ENCODE measurements at regions not wholly inside any gene's neighbourhood (a gene's known extent, or its start where the extent isn't known, plus 50 kb on each side); places are given as distances from the start of the nearest gene placed in this dataset.

GRCh38 chr3:44125882-44126281, 115.8 kb upstream of the TOPAZ1 start:
- H3K27me3 ChIP-seq (ENCODE audit: insufficient read depth), result no peaks in the 10 kb centered on the region
- H3K9me2 ChIP-seq (ENCODE audit: insufficient read depth), result peaks cover 7% of the 10 kb centered on the region; the same call in 1 of the 2 replicates
- Mint-ChIP-seq H3K36me3 (ENCODE audit: low read depth) (no peaks in the 10 kb centered on the region), H3K27me3 (ENCODE audit: insufficient read depth, low read depth, poor library complexity) (peaks cover 3% of the 10 kb centered on the region), H3K4me1 (peaks cover 22% of the 10 kb centered on the region), H3K9me3 (no peaks in the 10 kb centered on the region), H3K4me3 (no peak overlapping the region), H3K27ac (no peak overlapping the region)
- H3K79me2 ChIP-seq (replicated peaks; ENCODE audit: insufficient read depth), result no peaks in the 10 kb centered on the region
- H3K4me2 ChIP-seq, result no peak overlapping the region
- TF ChIP-seq ZNF462 (CRISPR knock-in tag; IDR thresholded peaks at IDR 0.05), result no peak
- no peak for TF ChIP-seq EZH2phosphoT487 (IDR thresholded peaks at IDR 0.05; ENCODE audit: unreplicated experiment)
- no peak for TF ChIP-seq CTCF (conservative IDR thresholded peaks at IDR 0.05; ENCODE audit: low read depth in 2 of 2)
- TF ChIP-seq ZNF114 (CRISPR knock-in tag; IDR thresholded peaks at IDR 0.05), result no peak
- no peak for TF ChIP-seq ETS1 (IDR thresholded peaks at IDR 0.05)
- no peak for TF ChIP-seq POLR2AphosphoS5 (IDR thresholded peaks at IDR 0.05; ENCODE audit: low read depth)
- no peak for TF ChIP-seq REST (IDR thresholded peaks at IDR 0.05; ENCODE audit: unreplicated experiment)
- TF ChIP-seq NANOG (IDR thresholded peaks at IDR 0.05; ENCODE audit: borderline replicate concordance), result no peak
- no peak for TF ChIP-seq EZH2 (IDR thresholded peaks at IDR 0.05; ENCODE audit: low read depth, unreplicated experiment)
- TF ChIP-seq ZNF331 (CRISPR knock-in tag; IDR thresholded peaks at IDR 0.05; ENCODE audit: low read depth), result no peak
- no peak for TF ChIP-seq STAT1 (IDR thresholded peaks at IDR 0.05; ENCODE audit: unreplicated experiment)
- no peak for TF ChIP-seq JUNB (IDR thresholded peaks at IDR 0.05; ENCODE audit: unreplicated experiment)
- no peak for TF ChIP-seq CREB1 (CRISPR knock-in tag; IDR thresholded peaks at IDR 0.05; ENCODE audit: low read depth)
- DNase-seq (ENCODE audit: low spot score), result no peak
- H3K27ac ChIP-seq (ENCODE audit: low read depth), result no peak overlapping the region
- H3K4me3 ChIP-seq, result no peak overlapping the region
- ATAC-seq, result no peak
- H3K4me1 ChIP-seq (ENCODE audit: insufficient read depth), result 0 out of 2 replicates have a peak, but pooled peaks cover 4% of the 10 kb centered on the region
- H3F3A ChIP-seq (replicated peaks; ENCODE audit: low read depth), result no peaks in the 10 kb centered on the region
- no peaks in the 10 kb centered on the region for H4K20me1 ChIP-seq (replicated peaks; ENCODE audit: insufficient read depth)
- H2AFZ ChIP-seq, result no peak overlapping the region
- no peaks in the 10 kb centered on the region for H3K36me3 ChIP-seq (ENCODE audit: insufficient read depth)
